ACHN (cell line): ENCODE measurements at regions not wholly inside any gene's neighbourhood (a gene's known extent, or its start where the extent isn't known, plus 50 kb on each side); places are given as distances from the start of the nearest gene placed in this dataset.
"Not testable (repeated sequence)": the region's sequence is repeated elsewhere in the genome, so short reads cannot be mapped to it uniquely, and the experiment has no call there.

Experiments used
- DNase-seq: peaks from one replicate; pipeline ENCODE4 v3.0.0-alpha.2; 2015
- in situ Hi-C: cut with HindIII; loops from 2 replicates; pipeline ENCODE4 v1.10.0; 2017; ENCODE audit warnings: low sequenced_read_pairs, low pct_ligation_motif_present, low pct_unique_long_range_greater_than_20kb

GRCh38 chr4:170803492-170803891 is 713.7 kb upstream of the AADAT start:
- no peak for DNase-seq
- in situ Hi-C loops: no loop called here

GRCh38 chr4:170801771-170802170 is 712.0 kb upstream of the AADAT start:
- DNase-seq: no peak
- in situ Hi-C loops: no loop called here

DNA sequence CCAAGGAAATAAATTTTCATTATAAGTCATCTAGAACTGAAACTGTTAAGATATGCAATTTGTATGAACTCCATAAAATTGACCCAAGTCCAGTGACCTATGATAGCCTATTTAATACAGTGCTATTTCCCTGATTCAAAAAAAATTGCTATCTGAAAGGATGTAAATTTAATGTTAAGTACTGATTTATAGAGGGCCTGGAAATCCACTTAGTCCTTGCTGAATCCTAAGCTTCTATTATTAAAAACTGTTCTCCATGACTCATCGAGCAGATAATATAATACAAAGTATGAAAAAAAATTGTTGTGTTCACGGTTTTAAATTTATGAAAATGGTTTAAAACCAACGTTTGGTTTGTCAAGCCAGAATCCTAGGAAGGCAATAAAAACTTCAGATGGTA is 704.8 kb upstream of the AADAT start:
- in situ Hi-C loops: no loop called here
- no peak for DNase-seq

GRCh38 chr4:170788540-170789051 is 698.8 kb upstream of the AADAT start:
- in situ Hi-C loops, DNase-seq: not testable (repeated sequence)

DNA sequence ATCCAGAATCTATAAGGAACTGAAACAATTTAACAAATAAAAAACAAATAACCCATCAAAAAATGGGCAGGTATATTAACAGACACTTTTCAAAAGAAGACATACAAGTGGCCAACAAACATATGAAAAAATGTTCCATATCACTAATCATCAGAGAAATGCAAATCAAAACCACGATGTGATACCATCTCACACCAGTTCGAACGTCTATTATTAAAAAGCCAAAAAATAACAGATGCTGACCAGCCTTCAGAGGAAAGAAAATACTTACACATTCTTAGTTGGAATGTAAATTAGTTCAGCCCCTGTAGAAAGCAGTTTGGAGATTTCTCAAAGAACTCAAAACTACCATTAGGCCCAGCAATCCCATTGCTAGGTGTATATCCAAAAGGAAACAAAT is 687.9 kb upstream of the AADAT start:
- in situ Hi-C loops: no loop called here
- no peak for DNase-seq

GRCh38 chr4:170776983-170777382 is 687.2 kb upstream of the AADAT start:
- no peak for DNase-seq
- in situ Hi-C loops: no loop called here

GRCh38 chr4:170775851-170776250 is 686.1 kb upstream of the AADAT start:
- in situ Hi-C loops: no loop called here

DNA sequence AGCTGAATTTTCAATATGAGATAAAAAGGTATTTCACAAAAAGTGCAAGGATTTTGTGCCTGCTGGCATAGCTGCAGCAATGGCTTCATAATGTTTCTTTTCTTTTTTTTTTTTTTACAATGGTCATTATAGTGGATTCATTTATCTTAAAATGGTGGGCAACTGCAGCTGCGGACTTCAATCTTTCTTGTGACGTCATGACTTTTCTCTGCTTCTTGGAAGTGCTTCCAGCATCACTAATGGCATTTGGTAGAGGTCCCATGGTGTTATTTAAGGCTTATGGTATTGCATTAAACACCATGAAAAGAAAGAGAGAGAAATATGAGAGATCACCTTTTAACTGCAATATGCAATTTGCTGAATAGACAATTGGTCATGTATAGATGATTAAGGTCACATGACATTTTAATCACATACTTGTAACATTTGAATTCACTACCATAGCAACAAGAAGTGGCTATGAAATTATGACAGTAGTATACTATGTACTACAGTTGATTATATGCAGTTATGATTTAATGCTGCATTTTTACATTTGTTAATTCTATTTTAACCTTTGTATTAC is 684.0 kb upstream of the AADAT start:
- DNase-seq: no peak
- in situ Hi-C loops: no loop called here

More at GRCh38 chr4:170775851-170776250, 686.1 kb upstream of the AADAT start:
- no peak for DNase-seq

GRCh38 chr4:170772429-170772828 is 682.7 kb upstream of the AADAT start:
- DNase-seq: no peak
- in situ Hi-C loops: no loop called here

GRCh38 chr4:170770664-170771063 is 680.9 kb upstream of the AADAT start:
- DNase-seq: no peak
- in situ Hi-C loops: no loop called here

- in situ Hi-C loops: no loop called here
- no peak for DNase-seq
Measured at GRCh38 chr4:170769862-170770261, 680.1 kb upstream of the AADAT start.

DNA sequence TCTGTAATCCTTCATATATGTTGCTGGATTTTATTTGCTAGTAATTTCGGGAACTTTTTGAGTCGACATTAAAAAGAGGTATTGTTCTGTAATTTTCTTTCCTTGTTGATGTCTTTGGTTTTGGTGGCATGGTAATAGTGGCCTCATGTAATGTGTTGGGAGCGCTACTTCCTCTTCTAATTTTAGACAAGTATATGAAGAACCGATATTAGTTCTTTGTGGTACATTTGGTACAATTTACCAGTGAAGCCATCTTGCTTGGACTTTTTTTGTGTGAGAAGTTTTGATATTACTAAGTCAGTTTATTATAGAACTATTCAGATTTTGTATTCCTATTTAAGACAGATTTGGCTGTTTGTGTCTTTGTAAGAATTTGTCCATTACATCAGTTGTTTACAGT is 669.2 kb upstream of the AADAT start:
- in situ Hi-C loops: no loop called here
- no peak for DNase-seq

GRCh38 chr4:170750519-170750918 is 660.8 kb upstream of the AADAT start:
- no peak for DNase-seq
- in situ Hi-C loops: no loop called here

DNA sequence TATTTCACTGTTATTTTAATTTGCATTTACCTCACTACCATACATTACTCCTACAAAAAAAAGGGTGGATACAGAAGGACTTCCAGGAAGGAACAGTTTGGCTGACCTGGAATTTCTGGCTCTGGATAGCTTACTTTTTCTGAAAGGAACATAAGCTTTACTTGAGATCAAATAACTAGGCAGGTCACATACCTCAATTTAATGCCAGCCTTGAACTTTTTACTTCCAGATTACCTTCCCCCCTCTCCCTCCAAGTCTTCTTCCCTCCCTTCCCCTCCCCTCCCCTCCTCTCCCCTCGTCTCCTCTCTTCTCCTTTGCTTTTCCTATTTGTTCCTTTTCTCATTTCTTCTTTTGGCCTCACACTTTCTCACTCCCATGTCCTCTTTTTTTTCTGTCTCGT is 659.2 kb upstream of the AADAT start:
- in situ Hi-C loops: no loop called here
- DNase-seq: no peak

GRCh38 chr4:170743633-170744032 is 653.9 kb upstream of the AADAT start:
- in situ Hi-C loops: no loop called here
- DNase-seq: no peak

DNA sequence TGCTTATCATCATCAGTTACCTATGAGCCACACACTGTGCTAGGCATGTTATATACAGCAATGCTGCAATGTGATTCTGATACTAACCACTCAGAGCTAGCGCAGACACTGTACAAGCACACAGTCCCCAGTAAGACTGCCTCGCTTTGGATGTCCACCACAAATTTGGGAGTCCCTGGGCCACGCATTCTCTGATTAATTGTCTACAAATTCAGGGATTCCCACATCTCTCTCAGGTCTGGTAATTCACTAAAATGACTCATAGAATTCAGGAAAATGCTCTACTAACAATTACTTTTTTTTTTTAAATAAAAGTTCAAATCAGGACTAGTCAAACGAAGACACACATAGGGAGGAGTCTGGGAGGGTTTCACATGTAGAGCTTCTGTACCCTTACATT is 652.1 kb upstream of the AADAT start:
- no peak for DNase-seq
- in situ Hi-C loops: no loop called here

DNA sequence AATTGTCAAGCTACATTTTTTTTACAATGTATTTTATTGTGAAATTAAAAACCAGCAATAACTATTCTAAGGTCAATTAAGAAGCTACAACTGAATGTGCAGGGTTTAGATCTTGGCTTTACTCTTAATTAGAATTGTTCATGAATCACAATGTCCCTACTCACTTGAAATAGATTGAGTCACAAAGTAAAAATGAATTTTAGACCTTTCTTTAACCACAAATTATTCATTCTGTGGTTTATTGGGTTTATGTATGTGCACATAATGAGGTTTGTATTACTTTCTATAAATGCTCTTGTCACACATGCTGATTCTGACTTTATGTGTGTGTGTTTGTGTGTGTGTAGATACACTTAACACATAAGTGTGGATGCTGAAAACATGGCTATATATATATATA is 647.0 kb upstream of the AADAT start:
- in situ Hi-C loops: no loop called here
- DNase-seq: no peak

DNA sequence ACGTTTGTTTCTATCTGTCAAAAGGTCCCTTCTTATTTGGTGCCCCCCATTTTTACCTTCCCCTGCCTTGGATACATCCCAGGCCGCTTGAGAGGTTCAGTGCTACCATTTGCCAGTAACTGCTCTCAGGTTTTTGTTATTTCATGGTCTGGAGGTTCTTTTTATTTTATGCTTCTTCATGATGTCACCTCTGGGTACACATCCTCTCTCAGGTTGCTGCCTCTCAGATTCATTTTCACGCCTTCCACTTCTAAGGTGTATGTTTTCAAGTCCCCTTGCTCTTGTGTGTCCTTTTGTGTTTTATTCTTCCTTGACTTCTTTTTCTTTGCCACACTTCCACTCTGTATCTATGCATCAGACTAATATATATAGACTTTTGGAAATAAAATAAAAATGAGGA is 640.1 kb upstream of the AADAT start:
- in situ Hi-C loops: no loop called here
- no peak for DNase-seq

DNA sequence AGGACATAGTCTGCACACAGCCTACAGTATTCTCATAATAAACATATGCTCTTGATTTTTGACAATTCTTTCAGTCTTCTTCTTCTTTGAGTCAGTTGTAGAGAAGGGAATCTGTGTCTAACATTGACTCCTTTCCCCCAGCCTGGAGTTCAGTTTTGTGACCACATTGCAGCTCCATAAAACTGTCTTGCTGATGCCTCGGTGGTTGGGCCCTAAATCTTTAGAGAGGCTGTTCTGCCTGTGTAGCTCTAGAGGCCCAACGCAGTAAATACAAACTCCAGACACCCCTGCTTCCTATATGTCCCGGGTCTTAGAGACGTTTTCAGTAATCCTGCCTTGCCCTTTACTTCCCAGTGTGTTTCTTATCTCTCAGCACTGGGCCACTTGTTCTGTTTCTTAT is 639.5 kb upstream of the AADAT start:
- in situ Hi-C loops: no loop called here

DNA sequence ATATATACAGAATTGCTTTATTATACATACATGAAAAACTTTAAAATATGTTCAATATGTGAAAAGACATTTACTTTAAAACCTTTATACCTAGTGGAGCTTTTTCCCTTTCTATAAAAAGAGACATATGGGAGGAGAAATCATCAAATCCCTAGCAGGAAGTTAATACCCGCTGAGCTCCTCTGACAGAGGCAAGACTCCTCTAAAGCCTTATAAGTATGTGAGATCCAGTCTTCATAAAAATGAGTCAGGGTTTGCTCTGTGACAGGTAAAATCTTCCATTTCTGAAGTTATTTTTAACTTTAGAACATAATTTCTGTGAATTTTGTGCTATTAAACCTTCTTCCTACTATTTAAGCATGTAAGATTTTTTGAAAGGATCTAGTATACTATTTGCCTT is 634.4 kb upstream of the AADAT start:
- no peak for DNase-seq
- in situ Hi-C loops: no loop called here

More for the DNA sequence above, 639.5 kb upstream of the AADAT start:
- no peak for DNase-seq

DNA sequence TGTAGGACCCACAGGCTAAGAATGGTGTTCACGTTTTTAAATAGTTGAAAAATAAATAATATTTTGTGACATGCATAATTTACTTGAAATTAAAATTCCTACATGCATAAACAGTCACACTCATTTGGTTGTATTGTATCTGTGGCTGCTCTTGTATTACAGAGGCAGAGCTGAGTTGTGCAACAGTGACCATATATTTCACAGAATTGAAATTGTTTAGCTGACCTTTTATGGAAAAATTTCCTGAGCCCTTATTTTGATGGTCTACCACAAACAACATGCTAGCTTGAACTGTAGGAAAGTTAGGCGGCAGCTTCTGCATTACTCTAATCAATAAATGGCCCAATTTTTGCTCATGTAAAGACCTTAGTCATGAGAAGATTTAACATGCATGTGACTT is 633.4 kb upstream of the AADAT start:
- no peak for DNase-seq
- in situ Hi-C loops: no loop called here
